Ecto neural progenitor cell (in vitro differentiated cells): ENCODE measurements at regions not wholly inside any gene's neighbourhood (a gene's known extent, or its start where the extent isn't known, plus 50 kb on each side); places are given as distances from the start of the nearest gene placed in this dataset.
"Not testable (repeated sequence)": the region's sequence is repeated elsewhere in the genome, so short reads cannot be mapped to it uniquely, and the experiment has no call there.

Source experiments
- DNase-seq: peaks from one replicate; pipeline ENCODE4 v3.0.0-alpha.2; 2018; ENCODE audit warnings: low spot score

DNA sequence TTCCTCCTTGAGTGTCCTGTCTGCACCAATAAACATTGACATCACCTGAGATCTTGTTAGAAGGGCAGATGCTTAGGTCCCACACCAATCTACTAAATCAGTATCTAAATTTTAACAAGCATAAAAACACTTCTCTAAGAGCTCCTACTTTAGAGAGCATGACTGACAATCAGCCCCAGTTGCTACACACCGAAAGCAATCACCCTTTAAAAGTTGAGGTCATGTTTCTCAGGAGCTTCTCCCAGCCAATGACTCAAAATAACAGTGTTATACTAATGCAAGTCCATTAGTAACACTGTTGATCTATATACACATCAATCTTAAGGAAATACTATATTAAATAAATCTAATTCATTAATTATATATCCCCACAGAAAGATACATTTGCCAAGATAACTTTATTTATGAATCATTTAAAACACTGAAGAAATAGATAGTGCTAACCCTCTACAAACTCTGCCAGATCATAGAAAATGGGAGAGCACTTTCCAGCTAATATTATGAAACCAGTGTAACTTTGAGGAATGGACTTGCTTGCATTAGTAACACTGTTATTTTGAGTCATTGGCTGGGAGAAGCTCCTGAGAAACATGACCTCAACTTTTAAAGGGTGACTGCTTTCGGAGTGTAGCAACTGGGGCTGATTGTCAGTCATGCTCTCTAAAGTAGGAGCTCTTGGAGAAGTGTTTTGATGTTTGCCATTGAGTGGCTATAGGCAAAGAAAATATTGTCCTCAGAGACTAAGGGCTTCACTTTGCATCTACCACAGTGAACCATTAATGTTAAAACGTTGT, 109.8 kb upstream of the HDX start:
- no peak for DNase-seq

DNA sequence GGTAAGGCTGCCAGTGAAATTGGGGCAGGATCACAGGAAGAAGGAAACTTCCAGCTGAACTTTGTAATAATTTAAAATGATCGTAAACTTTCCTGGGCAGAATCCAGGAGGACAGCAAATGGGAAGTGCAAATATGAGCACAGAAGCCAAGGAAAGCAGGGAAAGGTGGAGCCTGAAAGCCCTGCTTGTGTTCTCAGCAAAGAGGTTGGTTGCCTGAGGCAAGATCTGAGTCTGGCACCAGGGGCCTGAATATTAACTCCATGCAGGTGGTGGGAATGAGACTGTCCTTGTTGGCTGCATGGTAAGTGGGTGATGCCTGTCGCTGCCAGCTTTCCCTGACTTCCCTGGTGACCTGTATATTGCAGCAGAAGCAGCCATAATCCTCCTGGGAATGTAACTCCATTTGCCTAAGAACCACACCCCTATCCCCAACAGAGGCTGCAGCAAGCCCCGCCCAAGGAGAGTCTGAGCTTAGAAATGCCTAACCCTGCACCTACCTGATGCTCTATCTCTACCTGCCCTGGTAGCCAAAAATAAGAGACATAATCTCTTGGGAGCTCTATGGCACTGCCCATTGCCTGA, 132.0 kb upstream of the HDX start:
- DNase-seq: no peak

DNA sequence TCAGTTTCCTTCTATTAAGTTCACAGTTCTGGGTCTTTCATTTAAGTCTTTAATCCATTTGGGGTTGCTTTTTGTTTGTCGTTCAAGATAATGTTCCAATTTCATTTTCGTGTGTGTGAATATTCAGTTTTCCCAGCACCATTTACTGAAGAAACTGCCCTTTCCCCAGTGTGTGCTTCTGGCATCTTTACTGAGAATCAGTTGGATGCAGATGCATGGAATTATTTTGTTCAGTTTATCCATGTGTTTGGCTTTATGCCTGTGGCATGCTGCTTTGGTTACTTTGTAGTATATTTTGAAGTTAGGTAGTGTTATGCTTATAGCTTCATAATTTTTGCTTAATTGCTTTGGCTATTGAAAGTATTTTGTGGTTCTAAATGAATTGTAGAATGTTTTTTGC, 163.8 kb upstream of the HDX start:
- DNase-seq: no peak

DNA sequence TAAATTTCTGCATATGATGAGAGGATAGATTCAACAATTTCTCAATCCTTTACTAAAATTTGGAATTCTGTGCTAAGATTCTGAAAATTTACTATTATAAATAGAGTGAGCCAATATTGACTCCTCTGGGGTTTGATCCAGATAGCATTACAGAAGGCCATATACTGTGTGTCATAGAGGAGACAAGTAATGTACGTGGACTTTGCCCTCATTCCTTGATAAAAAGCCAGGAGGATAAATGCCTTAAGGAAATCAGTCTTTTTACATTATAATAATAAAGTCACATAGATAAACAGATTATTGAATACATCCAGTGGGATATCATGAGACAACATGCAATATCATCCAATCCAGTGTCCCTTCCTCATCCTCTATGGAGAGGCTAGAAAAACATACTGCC, 188.0 kb upstream of the HDX start:
- DNase-seq: no peak

DNA sequence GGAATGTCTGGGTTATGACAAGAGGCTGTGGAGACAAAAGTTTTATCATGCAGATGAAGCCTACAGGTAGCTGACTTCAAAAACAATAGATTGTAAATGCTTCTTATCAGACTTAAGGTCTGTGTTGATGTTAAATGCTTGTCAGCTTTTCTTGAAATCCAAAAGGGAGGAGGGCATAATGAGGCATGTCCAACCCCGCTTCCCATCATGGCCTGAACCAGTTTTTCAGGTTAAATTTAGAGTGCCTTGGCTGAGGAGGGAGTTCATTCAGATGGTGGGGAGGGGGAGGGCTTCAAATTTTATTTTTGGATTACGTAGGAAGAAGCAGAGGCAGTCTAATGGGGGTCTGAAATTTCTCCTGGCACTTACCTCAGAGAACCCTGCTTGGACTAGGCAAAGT, 207.7 kb upstream of the HDX start:
- no peak for DNase-seq

DNA sequence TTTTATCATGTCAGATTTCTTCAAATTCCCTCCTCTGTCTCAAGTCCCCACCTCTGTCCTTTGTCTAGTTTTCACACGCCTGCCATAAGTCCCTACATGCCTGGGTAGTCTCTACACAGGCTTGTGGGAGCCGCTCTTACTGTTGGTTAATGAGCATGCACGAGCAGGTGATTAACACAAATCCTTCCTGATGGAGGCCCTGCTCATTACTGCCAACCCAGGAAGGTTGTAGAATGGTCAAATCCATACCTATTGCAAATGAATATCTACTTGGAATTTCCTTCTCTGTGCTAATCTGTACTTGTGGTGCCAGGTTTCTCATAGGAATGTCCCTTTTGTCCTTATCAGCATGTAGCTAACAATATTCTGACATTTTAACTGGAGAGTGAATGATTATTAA, 208.4 kb upstream of the HDX start:
- DNase-seq: no peak

DNA sequence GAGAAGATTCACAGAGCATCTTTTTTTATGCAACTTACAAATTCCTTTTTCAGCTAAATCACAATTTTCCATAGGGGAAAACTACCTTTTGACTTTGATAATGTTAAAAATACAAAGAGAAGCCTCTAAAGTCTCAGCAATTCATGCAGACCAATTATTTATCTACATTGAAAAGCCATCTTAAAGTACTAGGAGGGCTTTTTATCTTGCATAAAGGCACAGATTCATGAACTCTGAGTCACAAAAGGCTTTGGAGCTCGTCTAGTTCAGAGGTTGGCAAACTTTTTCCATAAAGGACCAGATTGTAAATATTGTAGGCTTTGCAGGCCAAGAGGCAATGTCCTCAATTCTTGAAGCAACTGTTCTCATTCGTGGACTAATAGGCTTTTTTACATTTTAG, 210.4 kb upstream of the HDX start:
- no peak for DNase-seq

DNA sequence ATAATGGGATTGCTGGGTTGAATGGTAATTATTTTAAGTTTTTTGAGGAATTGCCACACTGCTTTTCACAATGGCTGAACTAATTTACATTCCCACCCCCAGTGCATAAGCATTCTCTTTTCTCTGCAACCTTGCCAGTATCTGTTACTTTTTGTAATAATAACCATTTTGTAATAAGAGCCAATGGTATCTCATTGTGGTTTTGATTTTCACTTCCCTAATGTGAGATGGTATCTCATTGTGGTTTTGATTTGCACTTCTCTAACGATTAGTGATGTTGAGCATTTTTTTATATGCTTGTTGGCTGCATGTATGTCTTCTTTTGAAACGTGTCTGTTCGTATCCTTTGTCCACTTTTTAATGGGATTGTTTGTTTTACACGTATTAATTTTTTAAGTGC, 213.1 kb upstream of the HDX start:
- DNase-seq: no peak

DNA sequence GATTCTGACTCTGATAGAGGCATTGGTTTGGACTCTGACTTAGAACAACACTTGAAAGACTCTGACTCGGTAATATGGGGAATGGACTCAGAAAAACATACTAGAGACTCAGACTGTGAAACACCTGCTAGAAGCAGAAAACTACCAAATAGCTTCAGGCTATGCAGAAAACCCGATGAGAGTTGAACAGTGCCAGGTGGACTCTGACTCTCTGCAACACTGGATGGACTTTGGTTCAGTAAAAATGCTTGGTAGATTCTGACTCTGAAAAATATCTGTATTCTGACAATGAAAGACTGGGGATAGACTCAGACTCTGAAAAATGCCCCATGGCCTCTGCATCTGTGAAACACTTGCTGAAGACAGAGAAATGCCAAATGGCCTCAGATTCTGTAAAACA, 215.1 kb upstream of the HDX start:
- DNase-seq: no peak

DNA sequence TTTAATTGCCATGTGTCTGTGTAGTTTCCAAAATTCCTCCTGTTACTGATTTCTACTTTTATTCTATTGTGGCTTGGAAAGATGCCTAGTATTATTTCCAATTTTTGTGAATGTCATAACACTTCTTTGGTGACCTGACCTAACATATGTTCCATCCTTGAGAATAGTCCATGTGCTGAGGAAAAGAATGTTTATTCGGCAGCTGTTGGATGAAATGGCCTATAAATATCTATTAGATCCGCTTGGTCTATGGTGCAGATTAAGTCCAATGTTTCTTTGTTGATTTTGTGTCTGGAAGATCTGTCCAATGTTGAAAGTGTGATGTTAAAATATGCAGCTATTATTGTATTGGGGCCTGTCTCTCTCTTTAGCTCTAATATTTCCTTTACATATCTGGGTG, 219.2 kb upstream of the HDX start:
- no peak for DNase-seq

DNA sequence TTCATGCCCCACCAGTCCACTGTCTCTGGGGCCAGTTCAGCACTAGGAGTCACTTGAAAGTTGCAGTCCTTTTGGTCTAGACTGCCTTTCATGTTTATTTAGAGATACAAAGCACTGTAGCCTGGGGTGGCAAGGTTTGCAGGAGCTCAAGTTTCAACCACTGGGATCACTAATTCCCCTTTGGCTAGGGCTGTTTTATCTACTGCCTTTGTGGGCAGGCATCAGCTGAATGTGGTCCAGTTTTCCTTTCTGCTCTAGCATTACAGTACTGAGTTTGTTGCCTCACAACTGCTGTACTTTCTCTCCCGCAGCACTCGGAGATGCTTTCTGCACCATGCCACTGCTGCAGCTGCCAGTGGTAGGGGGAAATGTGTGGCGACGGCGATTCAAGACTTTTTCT, 222.3 kb upstream of the HDX start:
- no peak for DNase-seq

DNA sequence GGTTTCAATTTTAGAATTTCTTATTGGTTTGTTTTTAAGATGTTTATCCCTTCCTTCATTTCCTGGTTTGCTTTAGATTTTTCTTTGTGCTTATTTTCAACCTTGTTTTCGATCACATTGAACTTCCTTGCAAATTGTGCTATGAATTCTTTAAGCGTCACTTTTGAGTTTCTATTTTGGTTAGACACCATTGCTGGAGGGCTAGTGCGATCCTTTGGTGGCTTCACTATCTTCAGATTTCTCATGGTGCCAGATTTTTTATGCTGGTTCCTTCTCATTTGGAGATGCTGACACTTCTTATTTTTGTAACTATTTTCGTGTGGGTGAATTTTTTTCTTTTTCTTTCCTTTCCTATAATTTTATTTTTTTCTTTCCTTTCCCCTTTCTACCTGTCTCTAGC, 227.2 kb upstream of the HDX start:
- DNase-seq: no peak

DNA sequence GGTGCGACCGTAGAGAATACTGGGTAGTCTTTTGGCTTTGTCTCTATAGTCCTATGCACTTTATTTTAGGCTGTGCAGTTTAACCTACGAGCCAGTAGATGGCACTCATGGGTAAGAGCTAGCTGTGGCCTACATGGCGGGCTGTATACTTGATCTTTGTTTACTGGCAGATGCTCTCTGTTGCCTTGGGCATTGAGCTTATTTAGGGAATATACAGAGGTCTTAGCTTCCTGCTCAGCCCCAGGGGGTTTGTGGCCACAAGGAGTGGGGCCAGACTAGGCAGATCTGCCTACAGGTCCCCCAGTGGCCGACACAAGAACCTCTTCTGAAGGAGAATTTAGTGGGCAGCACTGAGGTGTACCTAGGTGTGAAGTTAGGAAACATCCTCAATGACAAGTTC, 227.6 kb upstream of the HDX start:
- peak; percentile 52 for DNase-seq

DNA sequence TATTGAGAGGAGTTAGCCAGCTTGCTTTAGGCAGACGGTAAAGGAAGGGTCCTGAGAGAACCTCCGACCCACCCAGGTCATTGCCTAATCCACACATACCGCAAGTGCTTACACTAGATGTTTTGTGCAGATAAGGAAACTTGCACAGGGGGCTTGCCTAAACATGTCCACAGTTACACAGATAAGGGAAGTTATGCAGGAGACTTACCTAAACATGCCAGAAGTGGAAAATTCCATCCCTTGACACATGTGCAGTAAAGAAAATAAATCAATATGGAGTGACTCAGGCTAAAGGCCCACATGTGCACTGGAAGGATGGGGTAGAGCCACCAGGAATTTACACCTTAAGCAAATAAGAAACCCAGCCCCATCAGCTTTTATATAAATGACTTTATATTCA, 232.8 kb upstream of the HDX start:
- DNase-seq: no peak

DNA sequence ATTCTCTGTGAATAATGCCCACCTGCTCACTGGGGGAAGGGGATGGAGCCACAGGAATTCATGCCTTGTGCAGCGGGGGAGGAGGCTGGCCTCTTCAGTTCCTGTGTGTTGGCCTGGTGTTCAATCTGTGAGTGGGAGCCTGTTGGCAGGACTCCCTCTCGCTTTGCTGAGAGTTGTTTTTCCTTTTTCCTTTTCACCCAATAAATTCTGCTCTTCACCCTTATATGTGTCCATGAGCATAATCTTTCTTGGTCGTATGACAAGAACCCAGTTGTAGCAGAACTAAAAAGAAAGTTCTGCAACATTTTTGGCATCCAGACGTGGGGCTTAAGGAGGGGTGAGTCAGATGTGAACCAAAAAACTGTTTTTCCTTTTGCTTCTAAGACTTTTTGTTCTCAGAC, 235.2 kb upstream of the HDX start:
- DNase-seq: no peak

DNA sequence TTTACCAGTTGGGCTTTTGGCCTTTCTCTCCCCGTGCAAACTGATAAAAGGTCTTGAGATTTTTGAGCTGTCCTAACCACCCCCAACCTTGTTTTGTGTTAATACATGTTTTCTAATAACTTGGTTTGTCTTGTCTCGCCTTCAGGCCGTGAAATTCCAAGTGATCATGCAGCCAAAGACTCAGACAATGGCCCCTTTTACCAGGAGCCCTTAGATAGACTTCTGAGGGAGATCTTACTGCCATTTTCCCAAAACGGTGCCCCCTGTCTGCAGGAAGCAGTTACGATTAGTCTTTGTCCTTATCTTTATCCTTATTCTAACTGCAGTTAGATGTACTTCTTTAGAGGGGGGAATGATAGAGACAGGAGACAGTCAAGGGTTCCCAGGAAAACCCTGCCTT, 245.3 kb upstream of the HDX start:
- DNase-seq: no peak

DNA sequence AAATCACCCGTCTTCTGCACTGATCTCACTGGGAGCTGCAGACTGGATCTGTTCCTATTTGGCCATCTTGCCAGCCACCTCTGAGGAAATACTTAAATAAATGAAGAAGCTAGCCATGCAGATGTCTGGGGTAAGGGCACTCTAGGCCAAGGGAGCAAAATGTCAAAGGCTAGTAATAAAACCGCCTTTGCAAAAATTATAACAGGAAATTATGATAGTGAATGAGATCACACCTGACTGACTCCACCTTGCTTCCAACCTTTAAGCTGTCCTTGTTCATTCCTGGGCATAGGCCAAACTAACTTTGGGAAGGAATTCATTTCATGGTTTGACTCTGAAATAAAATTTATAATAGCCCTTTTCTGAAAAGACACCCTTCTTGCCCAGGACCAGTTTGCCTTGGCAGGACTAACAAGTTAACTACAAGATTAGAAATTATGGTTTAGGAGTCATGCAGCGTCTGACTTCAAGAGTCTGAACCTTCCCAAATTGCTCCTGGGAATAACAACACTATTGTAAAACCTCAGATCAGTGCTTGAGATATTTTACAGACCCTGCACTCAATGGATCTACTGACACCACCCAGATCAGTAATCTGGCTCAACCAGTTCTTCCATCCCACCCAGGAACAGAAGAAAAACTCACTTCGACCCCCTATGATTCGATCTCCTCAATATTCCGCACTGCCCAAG, 246.9 kb upstream of the HDX start:
- no peak for DNase-seq

DNA sequence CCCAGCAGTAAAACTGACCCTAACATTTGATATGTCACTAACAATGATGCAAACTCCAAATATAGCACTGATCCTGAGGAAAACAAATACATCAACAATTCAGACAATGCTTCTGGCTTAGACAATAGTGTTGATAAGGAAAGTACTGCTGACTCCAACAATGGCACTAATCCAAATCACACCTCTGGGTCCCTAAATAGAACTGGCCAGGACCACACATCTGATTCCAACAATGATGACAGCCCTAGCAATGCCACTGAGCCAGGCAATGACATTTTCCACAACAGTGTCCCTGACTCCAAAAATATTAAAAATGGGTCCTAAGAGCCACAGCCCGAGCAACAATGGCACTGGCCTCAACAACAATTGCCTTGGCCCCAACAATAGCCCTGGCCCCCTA, 243.1 kb upstream of the APOOL start:
- no peak for DNase-seq

DNA sequence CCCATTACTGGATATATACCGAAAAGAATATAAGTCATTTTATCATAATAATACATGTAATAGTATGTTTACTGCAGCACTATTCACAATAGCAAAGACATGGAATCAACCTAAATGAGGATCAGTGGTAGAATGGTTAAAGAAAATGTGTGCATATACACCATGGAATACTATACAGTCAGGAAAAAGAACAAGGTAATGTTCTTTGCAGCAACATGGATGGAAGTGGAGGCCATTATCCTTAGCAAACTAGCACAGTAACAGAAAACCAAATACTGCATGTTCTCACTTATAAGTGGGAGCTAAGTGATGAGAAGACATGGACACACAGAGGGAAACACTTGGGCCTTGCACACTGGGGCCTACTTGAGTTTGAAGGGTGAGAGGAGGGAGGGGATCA, 207.4 kb upstream of the APOOL start:
- no peak for DNase-seq

DNA sequence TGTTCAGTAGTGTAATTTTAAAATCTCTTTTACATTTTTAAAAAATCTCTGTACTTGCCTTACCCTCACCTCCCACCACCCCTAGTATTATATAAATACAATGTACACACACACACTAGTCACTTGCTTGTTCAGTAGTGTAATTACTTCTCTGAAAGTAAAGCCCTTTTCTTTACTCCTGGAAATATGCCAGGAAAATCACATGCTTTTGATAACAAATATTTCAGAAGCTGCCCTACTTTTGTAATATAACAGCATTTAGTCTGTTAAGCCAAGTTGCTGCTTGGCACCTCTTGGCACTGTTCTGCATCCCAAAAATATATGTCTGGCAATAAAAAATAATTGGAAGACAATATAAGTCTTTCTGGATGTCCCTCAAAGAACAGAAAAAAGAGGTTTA, 172.8 kb upstream of the APOOL start:
- no peak for DNase-seq

DNA sequence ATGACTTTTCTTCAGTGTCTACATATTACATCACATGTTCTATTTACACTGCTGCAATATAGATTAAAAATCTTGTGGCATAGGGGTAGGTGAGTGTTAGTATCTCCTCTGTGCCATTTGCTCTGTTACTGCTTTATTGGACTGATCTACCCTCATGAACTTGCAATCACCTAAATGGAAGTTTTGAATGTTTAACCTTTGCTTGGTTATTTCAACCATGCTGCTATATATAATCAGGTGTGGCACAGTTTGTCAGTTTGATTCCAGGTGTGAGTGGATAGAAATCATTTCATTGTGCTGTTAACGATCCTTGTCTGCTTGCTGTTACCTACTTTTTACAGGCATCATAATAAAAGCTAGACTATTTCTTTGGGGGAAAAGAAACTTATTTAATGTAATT, 157.1 kb upstream of the APOOL start:
- DNase-seq: not testable (repeated sequence)

DNA sequence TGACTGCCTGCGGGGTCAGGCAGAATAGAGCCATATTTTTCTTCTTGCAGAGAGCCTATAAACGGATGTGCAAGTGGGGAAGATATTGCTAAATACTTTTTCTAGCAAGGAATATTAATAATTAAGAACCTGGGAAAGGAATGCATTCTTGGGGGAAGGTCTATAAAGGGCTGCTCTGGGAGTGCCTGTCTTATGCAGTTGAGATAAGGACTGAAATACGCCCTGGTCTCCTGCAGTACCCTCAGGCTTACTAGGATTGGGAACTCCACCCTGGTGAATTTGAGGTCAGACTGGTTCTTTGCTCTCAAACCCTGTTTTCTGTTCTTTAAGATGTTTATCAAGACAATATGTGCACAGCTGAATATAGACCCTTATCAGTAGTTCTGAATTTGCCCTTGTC, 152.5 kb upstream of the APOOL start:
- DNase-seq: not testable (repeated sequence)

DNA sequence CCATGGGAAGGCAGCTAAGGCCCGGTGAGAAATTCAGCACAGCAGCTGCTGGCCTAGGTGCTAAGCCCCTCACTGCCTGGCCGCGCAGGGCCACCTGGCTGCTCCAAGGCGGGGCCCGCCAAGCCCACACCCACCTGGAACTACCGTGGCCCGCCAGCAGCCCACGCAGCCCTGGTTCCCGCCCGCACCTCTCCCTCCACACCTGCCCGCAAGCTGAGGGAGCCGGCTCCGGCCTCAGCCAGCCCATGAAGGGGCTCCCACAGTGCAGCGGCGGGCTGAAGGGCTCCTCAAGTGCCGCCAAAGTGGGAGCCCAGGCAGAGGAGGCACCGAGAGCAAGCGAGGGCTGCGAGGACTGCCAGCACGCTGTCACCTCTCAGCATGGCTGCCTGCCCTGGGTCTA, 146.9 kb upstream of the APOOL start:
- not testable (repeated sequence) for DNase-seq

DNA sequence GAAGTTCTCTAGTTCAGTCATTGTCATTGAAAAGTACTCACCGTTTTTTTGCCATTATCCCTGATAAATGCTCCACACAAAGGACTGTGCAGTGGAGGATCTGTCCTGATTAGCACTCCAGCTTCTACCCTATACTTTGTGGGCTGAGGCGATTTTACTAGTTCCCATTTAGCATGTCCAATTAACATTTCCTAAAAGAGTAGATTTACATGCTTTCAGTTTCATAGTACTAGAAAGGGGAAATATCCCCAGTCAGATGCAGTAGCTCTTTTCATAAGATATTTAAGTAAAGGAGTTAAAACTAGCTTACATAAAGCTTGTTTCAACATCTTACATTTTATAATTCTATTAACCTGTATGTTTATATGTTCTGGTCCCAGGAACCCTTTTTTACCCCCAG, 144.9 kb upstream of the APOOL start:
- DNase-seq: not testable (repeated sequence)
